ENCODE measurements at regions not wholly inside any gene's neighbourhood (a gene's known extent, or its start where the extent isn't known, plus 50 kb on each side); places are given as distances from the start of the nearest gene placed in this dataset.

DNA sequence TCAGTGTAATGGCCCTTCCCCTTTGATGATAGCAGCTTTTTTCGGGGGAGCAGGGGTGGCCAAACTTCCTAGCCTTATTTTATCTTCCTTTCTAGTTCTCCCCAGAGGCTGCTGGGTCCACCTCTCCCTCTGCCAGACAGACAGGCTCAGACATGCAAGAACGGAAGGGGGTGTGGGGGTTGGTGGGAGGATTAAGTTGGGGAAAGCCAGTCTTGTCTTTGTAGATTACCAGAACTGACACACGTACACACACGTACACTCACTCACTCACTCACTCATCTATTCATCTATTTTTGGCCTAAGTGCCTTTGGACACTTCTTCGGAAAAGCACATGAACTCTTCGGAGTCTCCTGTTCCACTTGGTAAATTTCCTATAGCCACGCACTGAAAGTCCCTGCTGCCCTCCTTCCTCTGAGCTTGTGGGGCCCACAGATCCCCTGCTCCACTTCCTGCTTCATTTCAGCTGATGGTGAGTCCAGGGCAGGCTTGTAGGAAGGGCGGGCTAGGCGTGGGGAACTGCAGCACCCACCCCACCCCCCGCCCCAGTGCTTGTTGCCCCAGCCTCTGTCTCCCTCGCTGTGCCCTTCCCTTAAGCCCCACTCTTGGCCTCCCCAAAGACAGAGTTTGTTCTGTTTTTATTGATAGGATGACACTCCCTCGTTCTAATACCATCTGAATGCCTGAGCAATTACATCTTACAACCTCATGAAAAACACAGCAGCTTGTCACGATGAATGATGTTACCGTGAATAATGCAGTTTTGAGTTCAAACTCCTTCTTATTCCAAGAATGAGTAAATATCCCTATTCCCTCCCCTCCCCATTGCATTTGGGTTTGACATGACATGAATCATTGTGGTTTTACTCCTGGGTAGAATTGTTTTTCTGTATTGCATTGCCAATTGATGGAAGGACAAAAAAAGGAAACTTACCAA, 60.7 kb upstream of the ATP5PO start:
- H3K36me3 Mint-ChIP-seq = peaks cover 6 to 15% (median 9%) of the 10 kb centered on the region in 3 donors
- no peaks in the 10 kb centered on the region for H3K9me3 ChIP-seq (ENCODE audit: low read length)
- no peaks in the 10 kb centered on the region for H3K9me3 Mint-ChIP-seq
- H3K4me1 Mint-ChIP-seq = peaks cover 49 to 70% (median 58%) of the 10 kb centered on the region in 3 donors
- H3K4me1 ChIP-seq (ENCODE audit: insufficient read depth, low read length) = peaks cover 32% of the 10 kb centered on the region
- H3K27ac Mint-ChIP-seq = peak overlapping the region; percentile 88 to 98 (median 93)
- DNase-seq = peak; percentile 16 to 76 (median 44)
- peak overlapping the region; percentile 0 to 80 (median 75) for H3K4me3 Mint-ChIP-seq
- peak overlapping the region; percentile 23 for H3K4me3 ChIP-seq (ENCODE audit: low read length)
- no peaks in the 10 kb centered on the region for H3K27me3 Mint-ChIP-seq
- ChIA-PET CTCF (interaction anchor here (0.6 to 3.5 kb wide), 7 partner anchors 13 to 57 kb away, joined by 3 to 16 read pairs (median 4); no protein-coding TSS in a partner anchor), POLR2A (interaction anchor here (0.5 to 5.5 kb wide), 4 partner anchors 28 to 224 kb away, joined by 3 to 39 read pairs (median 4); no protein-coding TSS in a partner anchor)
- H3K36me3 ChIP-seq (ENCODE audit: insufficient read depth, low read length) = no peaks in the 10 kb centered on the region
- H3K27me3 ChIP-seq (ENCODE audit: insufficient read depth, low read length, poor library complexity, severe bottlenecking) = no peaks in the 10 kb centered on the region
- H3K27ac ChIP-seq (ENCODE audit: low read depth, low read length) = peak overlapping the region; percentile 83

DNA sequence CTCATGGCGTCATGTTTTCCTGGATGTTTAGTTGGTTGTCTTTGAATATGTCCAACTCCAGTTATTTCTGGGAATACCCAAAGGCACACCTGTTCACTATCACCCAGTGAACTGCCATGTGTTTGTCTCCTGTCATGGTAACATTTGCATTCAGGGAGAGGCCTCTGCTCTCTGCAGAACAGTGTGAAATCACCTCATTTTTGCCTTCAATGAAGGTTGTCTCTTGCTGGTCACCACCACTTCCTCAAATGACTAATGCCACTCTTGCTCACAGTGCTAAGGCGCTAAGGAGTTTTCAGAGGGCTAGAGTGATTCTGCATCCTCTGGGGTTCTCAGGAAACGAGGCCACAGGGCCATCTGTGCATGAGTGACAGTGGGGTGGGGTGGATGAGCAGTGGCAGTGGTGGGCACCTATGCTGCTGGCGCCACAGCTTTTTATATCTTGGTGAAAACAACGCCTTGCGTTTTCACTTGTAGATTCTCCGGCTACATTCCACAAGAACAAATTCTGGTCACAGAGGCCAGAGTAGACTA, 60.0 kb upstream of the ATP5PO start:
- Histone ChIP-seq H3K27ac (ENCODE audit: low read depth, low read length) (peak overlapping the region; percentile 83), H3K36me3 (ENCODE audit: insufficient read depth, low read length) (no peaks in the 10 kb centered on the region), H3K4me1 (ENCODE audit: insufficient read depth, low read length) (peaks cover 32% of the 10 kb centered on the region), H3K4me3 (ENCODE audit: low read length) (peak overlapping the region; percentile 23), H3K27me3 (ENCODE audit: insufficient read depth, low read length, poor library complexity, severe bottlenecking) (no peaks in the 10 kb centered on the region), H3K9me3 (ENCODE audit: low read length) (no peaks in the 10 kb centered on the region)
- H3K27ac Mint-ChIP-seq = peak overlapping the region; percentile 88 to 98 (median 93)
- H3K9me3 Mint-ChIP-seq = no peaks in the 10 kb centered on the region
- H3K27me3 Mint-ChIP-seq = no peaks in the 10 kb centered on the region
- peaks cover 6 to 22% (median 12%) of the 10 kb centered on the region in 3 donors for H3K36me3 Mint-ChIP-seq
- peak; percentile 23 to 83 (median 39) for DNase-seq
- POLR2A ChIA-PET = interaction anchor here (0.5 to 5.5 kb wide), 3 partner anchors 27 to 54 kb away, joined by 3 to 39 read pairs (median 4); no protein-coding TSS in a partner anchor
- H3K4me1 Mint-ChIP-seq = peaks cover 42 to 65% (median 58%) of the 10 kb centered on the region in 3 donors
- CTCF ChIA-PET = interaction anchor here (0.8 to 3.5 kb wide), 5 partner anchors 27 to 52 kb away, joined by 3 to 16 read pairs (median 7); no protein-coding TSS in a partner anchor
- peak overlapping the region; percentile 0 to 80 (median 75) for H3K4me3 Mint-ChIP-seq

DNA sequence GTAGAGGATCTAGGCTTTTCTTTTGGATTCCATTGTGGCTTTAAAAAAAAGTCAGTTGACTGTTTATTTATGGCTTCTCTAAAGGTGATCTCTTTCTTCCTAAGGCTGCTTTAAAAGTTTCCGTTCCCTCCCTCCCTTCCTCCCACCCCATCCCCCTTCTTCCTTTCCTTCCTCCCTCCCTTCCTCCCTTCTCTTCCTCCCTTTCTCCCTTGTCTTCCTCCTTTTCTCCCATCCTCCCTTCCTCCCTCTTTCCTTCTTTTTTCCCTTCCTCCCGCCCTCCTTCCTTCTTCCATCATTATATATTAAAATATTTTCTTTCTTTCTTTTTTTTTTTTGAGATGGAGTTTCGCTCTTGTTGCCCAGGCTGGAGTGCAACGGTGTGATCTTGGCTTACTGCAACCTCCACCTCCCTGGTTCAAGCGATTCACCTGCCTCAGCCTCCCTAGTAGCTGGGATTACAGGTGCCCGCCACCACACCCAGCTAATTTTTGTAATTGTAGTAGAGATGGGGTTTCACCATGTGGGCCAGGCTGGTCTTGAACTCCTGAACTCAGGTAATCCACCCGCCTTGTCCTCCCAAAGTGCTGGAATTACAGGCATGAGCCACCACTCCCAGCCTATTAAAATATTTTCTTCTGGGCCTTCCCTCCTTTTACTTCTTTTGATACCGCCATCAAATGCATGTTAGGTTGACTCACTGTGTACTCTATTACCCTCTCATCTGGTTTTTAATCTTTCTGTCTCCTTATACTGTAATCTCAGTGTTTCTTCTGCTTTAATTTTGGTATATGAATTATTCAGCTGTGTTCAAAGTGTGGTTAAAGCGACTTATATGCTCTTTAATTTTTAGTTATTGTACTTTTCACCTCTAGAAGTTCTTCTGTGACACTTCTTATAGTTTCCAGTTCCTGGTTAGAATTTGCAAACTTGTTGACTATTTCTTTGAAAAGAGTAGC, 59.2 kb upstream of the ATP5PO start:
- ChIA-PET POLR2A (interaction anchor here (5.5 kb wide), 1 partner anchor 26 kb away, joined by 39 read pairs; no protein-coding TSS in a partner anchor), CTCF (interaction anchor here (0.9 to 3.5 kb wide), 4 partner anchors 25 to 38 kb away, joined by 3 to 16 read pairs (median 6); no protein-coding TSS in a partner anchor)
- no peak for DNase-seq
- peaks cover 42 to 66% (median 60%) of the 10 kb centered on the region in 3 donors for H3K4me1 Mint-ChIP-seq
- Histone ChIP-seq H3K4me1 (ENCODE audit: insufficient read depth, low read length) (peaks cover 32% of the 10 kb centered on the region), H3K4me3 (ENCODE audit: low read length) (no peak overlapping the region), H3K36me3 (ENCODE audit: insufficient read depth, low read length) (no peaks in the 10 kb centered on the region), H3K27ac (ENCODE audit: low read depth, low read length) (peak overlapping the region; percentile 83), H3K27me3 (ENCODE audit: insufficient read depth, low read length, poor library complexity, severe bottlenecking) (no peaks in the 10 kb centered on the region), H3K9me3 (ENCODE audit: low read length) (no peaks in the 10 kb centered on the region)
- peak overlapping the region; percentile 88 to 98 (median 93) for H3K27ac Mint-ChIP-seq
- H3K9me3 Mint-ChIP-seq = no peaks in the 10 kb centered on the region
- peak overlapping the region in 2 of 7 donors; percentile 77 to 80 for H3K4me3 Mint-ChIP-seq
- no peaks in the 10 kb centered on the region for H3K27me3 Mint-ChIP-seq
- peaks cover 6 to 30% (median 18%) of the 10 kb centered on the region in 3 donors for H3K36me3 Mint-ChIP-seq

DNA sequence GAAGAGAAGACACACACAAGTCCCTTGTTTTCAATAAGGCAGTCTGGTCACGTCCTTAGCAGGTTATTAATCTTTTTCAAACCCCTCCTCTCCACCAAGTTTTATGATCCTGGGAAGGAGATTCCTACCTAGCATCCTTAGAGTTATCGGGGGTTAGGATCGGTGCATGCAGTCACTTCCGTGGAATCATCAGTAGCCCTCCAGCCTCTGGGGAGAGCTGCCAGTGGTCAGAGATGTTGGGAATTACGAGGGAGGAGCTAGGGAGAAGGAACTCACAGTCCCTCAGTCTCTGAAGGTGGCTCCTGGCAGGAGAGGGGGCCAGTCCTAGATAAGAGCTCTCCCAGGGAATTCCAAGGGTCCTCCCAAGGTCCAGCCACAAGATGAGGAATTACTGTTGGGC, 57.7 kb upstream of the ATP5PO start:
- Histone ChIP-seq H3K4me1 (ENCODE audit: insufficient read depth, low read length) (peaks cover 32% of the 10 kb centered on the region), H3K36me3 (ENCODE audit: insufficient read depth, low read length) (no peaks in the 10 kb centered on the region), H3K27ac (ENCODE audit: low read depth, low read length) (no peak overlapping the region), H3K4me3 (ENCODE audit: low read length) (no peak overlapping the region), H3K9me3 (ENCODE audit: low read length) (no peaks in the 10 kb centered on the region), H3K27me3 (ENCODE audit: insufficient read depth, low read length, poor library complexity, severe bottlenecking) (no peaks in the 10 kb centered on the region)
- H3K27ac Mint-ChIP-seq = peak overlapping the region in 4 of 8 donors; percentile 15 to 29 (median 26)
- no peaks in the 10 kb centered on the region for H3K27me3 Mint-ChIP-seq
- H3K9me3 Mint-ChIP-seq = no peaks in the 10 kb centered on the region
- peaks cover 40 to 69% (median 63%) of the 10 kb centered on the region in 3 donors for H3K4me1 Mint-ChIP-seq
- H3K4me3 Mint-ChIP-seq = no peak overlapping the region
- ChIA-PET CTCF (interaction anchor here (1.1 to 1.6 kb wide), 2 partner anchors 25 to 50 kb away, joined by 5 read pairs; no protein-coding TSS in a partner anchor), POLR2A (interaction anchor here (0.7 to 1.0 kb wide), 2 partner anchors 25 to 43 kb away, joined by 3 to 7 read pairs; no protein-coding TSS in a partner anchor)
- no peak for DNase-seq
- peaks cover 7 to 45% (median 26%) of the 10 kb centered on the region in 3 donors for H3K36me3 Mint-ChIP-seq

DNA sequence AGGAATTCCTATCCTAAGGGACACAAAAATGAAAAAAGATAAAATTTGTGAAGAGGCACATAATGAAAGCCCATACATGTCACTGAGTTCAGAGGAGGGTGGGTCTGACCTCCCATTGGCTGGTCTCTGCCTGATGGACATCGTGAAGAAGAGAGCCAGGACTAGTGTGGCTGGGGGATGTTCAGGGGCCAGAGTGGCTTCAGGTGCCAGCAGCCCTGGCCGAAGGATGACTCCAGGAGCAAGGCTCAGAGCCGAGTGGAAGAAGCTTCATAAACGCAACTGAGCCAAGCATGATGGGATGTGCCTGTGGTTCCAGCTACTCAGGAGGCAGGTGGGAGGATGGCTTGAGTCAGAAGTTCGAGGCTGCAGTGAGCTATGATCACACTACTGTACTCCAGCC, 56.9 kb upstream of the ATP5PO start:
- no peak for DNase-seq
- H3K36me3 ChIP-seq (ENCODE audit: insufficient read depth, low read length) = no peaks in the 10 kb centered on the region
- peak overlapping the region in 6 of 8 donors; percentile 17 to 96 (median 44) for H3K27ac Mint-ChIP-seq
- H3K4me1 ChIP-seq (ENCODE audit: insufficient read depth, low read length) = peaks cover 27% of the 10 kb centered on the region
- H3K4me1 Mint-ChIP-seq = peaks cover 38 to 66% (median 61%) of the 10 kb centered on the region in 3 donors
- H3K4me3 Mint-ChIP-seq = no peak overlapping the region
- POLR2A ChIA-PET = interaction anchor here (0.7 kb wide), 1 partner anchor 16 kb away, joined by 3 read pairs; no protein-coding TSS in a partner anchor
- no peaks in the 10 kb centered on the region for H3K27me3 ChIP-seq (ENCODE audit: insufficient read depth, low read length, poor library complexity, severe bottlenecking)
- H3K27ac ChIP-seq (ENCODE audit: low read depth, low read length) = no peak overlapping the region
- H3K9me3 Mint-ChIP-seq = no peaks in the 10 kb centered on the region
- no peak overlapping the region for H3K4me3 ChIP-seq (ENCODE audit: low read length)
- H3K27me3 Mint-ChIP-seq = no peaks in the 10 kb centered on the region
- CTCF ChIA-PET = interaction anchor here (1.1 kb wide), 1 partner anchor 49 kb away, joined by 5 read pairs; no protein-coding TSS in a partner anchor
- no peaks in the 10 kb centered on the region for H3K9me3 ChIP-seq (ENCODE audit: low read length)
- H3K36me3 Mint-ChIP-seq = peaks cover 10 to 50% (median 26%) of the 10 kb centered on the region in 3 donors

DNA sequence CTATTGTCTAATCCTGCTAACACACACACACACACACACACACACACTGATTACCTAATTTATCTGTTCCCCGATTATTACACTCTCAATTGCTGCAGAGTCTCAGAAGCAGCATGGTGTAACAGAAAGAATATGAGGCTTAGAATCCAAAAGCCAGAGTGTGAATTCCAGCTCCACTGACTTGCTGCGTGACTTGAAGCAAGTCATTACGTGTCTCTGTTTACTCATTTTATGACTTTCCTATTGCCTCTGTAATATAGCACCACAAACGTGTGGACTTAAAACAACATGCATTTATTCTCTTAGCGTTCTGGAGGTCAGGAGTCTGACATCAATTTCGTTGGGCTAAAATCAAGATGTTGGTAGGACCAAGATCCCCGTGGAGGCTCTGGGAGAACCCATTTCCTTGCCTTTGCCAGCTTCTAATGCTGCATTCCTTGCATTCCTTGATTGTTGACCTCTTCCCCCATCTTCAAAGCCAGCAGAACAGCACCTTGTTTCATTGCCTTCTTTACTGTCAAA, 55.9 kb upstream of the ATP5PO start:
- DNase-seq = no peak
- H3K36me3 ChIP-seq (ENCODE audit: insufficient read depth, low read length) = no peaks in the 10 kb centered on the region
- H3K4me1 Mint-ChIP-seq = peaks cover 28 to 64% (median 57%) of the 10 kb centered on the region in 3 donors
- H3K27me3 Mint-ChIP-seq = no peaks in the 10 kb centered on the region
- H3K4me3 Mint-ChIP-seq = no peak overlapping the region
- ChIA-PET CTCF (no interaction called here), POLR2A (no interaction called here)
- H3K4me1 ChIP-seq (ENCODE audit: insufficient read depth, low read length) = peaks cover 17% of the 10 kb centered on the region
- no peak overlapping the region for H3K4me3 ChIP-seq (ENCODE audit: low read length)
- no peaks in the 10 kb centered on the region for H3K9me3 Mint-ChIP-seq
- H3K27ac ChIP-seq (ENCODE audit: low read depth, low read length) = no peak overlapping the region
- H3K9me3 ChIP-seq (ENCODE audit: low read length) = no peaks in the 10 kb centered on the region
- peak overlapping the region in 6 of 8 donors; percentile 2 to 83 (median 42) for H3K27ac Mint-ChIP-seq
- H3K27me3 ChIP-seq (ENCODE audit: insufficient read depth, low read length, poor library complexity, severe bottlenecking) = no peaks in the 10 kb centered on the region
- peaks cover 10 to 58% (median 31%) of the 10 kb centered on the region in 3 donors for H3K36me3 Mint-ChIP-seq

DNA sequence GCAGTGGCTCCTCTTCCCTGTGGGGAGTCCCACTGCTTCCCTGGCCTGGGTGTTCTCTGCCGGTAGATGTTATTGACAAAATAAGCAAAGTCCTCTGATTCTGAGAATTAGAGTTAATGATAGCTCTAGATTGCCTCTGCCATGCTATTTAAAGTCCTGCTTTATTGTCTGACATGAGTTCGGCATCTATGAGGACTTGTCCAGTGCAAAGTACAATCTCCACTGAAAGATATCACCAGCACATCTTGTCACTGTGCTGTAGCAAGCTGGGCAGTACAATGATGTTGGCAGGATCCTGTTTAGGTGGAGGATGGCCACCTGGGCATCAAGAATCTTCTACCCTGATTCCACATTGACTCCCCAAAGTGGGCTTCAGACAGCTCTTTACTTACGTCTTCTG, 54.0 kb upstream of the ATP5PO start:
- no peaks in the 10 kb centered on the region for H3K27me3 ChIP-seq (ENCODE audit: insufficient read depth, low read length, poor library complexity, severe bottlenecking)
- H3K9me3 Mint-ChIP-seq = no peaks in the 10 kb centered on the region
- H3K4me3 Mint-ChIP-seq = no peak overlapping the region
- POLR2A ChIA-PET = interaction anchor here (1.1 to 1.7 kb wide), 2 partner anchors 21 to 37 kb away, joined by 3 to 6 read pairs; no protein-coding TSS in a partner anchor
- H3K4me1 ChIP-seq (ENCODE audit: insufficient read depth, low read length) = no peaks in the 10 kb centered on the region
- no peak overlapping the region for H3K27ac ChIP-seq (ENCODE audit: low read depth, low read length)
- no peaks in the 10 kb centered on the region for H3K27me3 Mint-ChIP-seq
- H3K27ac Mint-ChIP-seq = peak overlapping the region in 2 of 8 donors; percentile 23 to 24
- H3K36me3 Mint-ChIP-seq = peaks cover 10 to 60% (median 32%) of the 10 kb centered on the region in 3 donors
- H3K36me3 ChIP-seq (ENCODE audit: insufficient read depth, low read length) = no peaks in the 10 kb centered on the region
- CTCF ChIA-PET = interaction anchor here (1.1 to 4.9 kb wide), 7 partner anchors 10 to 378 kb away, joined by 3 to 21 read pairs (median 6); no protein-coding TSS in a partner anchor
- H3K9me3 ChIP-seq (ENCODE audit: low read length) = no peaks in the 10 kb centered on the region
- peaks cover 13 to 51% (median 43%) of the 10 kb centered on the region in 3 donors for H3K4me1 Mint-ChIP-seq
- H3K4me3 ChIP-seq (ENCODE audit: low read length) = no peak overlapping the region
- no peak for DNase-seq
